DOHH2 (cell line): ENCODE measurements at regions not wholly inside any gene's neighbourhood (a gene's known extent, or its start where the extent isn't known, plus 50 kb on each side); places are given as distances from the start of the nearest gene placed in this dataset.

Source experiments
- EZH2phosphoT487 ChIP-seq: fragments of 200-600 bp; sonication (generic); IDR thresholded peaks from 2 replicates; pipeline ENCODE4 v1.6.1; 2017; ENCODE audit warnings: borderline replicate concordance, mild to moderate bottlenecking, antibody characterized with exemption, low read length, moderate library complexity, mixed read lengths
- TF ChIP-seq, protein P1 (sequence below): fragments of 200-600 bp; sonication (generic); IDR thresholded peaks from one replicate; pipeline ENCODE4 v1.5.1; 2014; ENCODE audit warnings: antibody characterized with exemption, mild to moderate bottlenecking, low read depth, low read length; ENCODE audit not compliant: poor library complexity, severe bottlenecking

DNA sequence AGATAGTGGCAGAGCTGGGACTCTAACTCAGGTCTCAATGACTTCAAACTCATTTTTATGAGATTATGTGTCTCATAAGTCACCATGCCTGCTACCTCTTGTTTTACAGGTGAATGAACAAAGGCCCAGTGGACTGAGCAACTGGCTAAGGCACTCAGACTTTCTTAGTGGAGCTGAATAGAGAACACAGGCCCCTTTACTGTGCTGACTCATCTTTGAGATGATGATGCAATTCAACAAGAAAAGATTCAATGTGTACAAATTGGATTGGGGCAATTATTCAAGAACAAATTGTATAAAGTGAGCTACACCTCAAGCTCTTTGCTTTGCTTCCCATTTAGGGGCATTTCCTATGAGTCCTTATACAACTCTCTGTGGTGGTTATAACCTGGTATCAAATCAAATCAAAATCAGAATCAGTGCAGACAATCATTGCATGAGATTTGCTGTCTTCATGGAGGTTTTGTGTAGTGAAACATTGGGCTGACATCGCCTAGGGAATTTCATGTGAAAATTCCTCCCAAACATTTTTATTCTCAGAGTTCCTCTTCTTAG, 84.3 kb upstream of the PPP2R2B start:
- TF ChIP-seq, protein P1, sequence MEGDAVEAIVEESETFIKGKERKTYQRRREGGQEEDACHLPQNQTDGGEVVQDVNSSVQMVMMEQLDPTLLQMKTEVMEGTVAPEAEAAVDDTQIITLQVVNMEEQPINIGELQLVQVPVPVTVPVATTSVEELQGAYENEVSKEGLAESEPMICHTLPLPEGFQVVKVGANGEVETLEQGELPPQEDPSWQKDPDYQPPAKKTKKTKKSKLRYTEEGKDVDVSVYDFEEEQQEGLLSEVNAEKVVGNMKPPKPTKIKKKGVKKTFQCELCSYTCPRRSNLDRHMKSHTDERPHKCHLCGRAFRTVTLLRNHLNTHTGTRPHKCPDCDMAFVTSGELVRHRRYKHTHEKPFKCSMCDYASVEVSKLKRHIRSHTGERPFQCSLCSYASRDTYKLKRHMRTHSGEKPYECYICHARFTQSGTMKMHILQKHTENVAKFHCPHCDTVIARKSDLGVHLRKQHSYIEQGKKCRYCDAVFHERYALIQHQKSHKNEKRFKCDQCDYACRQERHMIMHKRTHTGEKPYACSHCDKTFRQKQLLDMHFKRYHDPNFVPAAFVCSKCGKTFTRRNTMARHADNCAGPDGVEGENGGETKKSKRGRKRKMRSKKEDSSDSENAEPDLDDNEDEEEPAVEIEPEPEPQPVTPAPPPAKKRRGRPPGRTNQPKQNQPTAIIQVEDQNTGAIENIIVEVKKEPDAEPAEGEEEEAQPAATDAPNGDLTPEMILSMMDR: no peak
- no peak for TF ChIP-seq EZH2phosphoT487
